GM12878 (cell line): ENCODE measurements at regions not wholly inside any gene's neighbourhood (a gene's known extent, or its start where the extent isn't known, plus 50 kb on each side); places are given as distances from the start of the nearest gene placed in this dataset.

Experiments used
- ATAC-seq: fragments of 200-7000 bp; cut with Tn5 transposase; 3 replicates; pipeline ENCODE4 v1.9.1; 2020; ENCODE audit warnings: mild to moderate bottlenecking, moderate library complexity
- BruUV-seq: library from RNA; stranded (reverse); fragments of 400-500 nt; replicated peaks from 2 replicates; lab custom pipeline; 2021; lab: Mats Ljungman, UMichigan
- CTCF ChIA-PET: fragments of 300-600 bp; sonication (Branson Sonifier 250); formaldehyde crosslinking; extraction: SDS; loops from one replicate; lab custom pipeline; 2021; ENCODE audit warnings: inconsistent platforms; lab: Yijun Ruan, JAX
- POLR2A ChIA-PET: fragments of 350-600 bp; formaldehyde crosslinking; extraction: SDS; loops from one replicate; lab custom pipeline; 2021; ENCODE audit warnings: inconsistent platforms; lab: Charles Lee
- RAD21 ChIA-PET: fragments of 300-600 bp; sonication (Branson Sonifier 250); formaldehyde crosslinking; loops from one replicate; lab custom pipeline; 2023; ENCODE audit warnings: antibody characterized with exemption; ENCODE audit not compliant: unreplicated experiment; lab: Charles Lee
- SMC1A ChIA-PET: fragments of 300-600 bp; sonication (Branson Sonifier 250); formaldehyde crosslinking; loops from one replicate; lab custom pipeline; 2023; ENCODE audit not compliant: unreplicated experiment, uncharacterized antibody; lab: Charles Lee
- DNase-seq: peaks from one replicate; pipeline ENCODE4 v3.0.0-alpha.2; 2011; ENCODE audit warnings: low read depth, low spot score
- FAIRE-seq: peaks from 3 replicates; lab custom pipeline; 2011; peaks lifted over from hg19 to GRCh38; lab: Jason Lieb, UNC
- H2AFZ ChIP-seq: 2 replicates; pipeline ENCODE4 v1.6.0; 2011; ENCODE audit warnings: low read depth, low read length, control low read depth; ENCODE audit not compliant: control insufficient read depth
- H3K27ac ChIP-seq: 2 replicates; pipeline ENCODE4 v1.5.1; 2011; ENCODE audit warnings: control low read depth; ENCODE audit not compliant: control insufficient read depth, insufficient read depth
- H3K27me3 ChIP-seq, 2 experiments: replicated peaks in 1 of 2; 2 replicates each; pipeline versions ENCODE4 v1.6.0 to v1.6.1; 2011; ENCODE audit warnings: low read length in 1 of 2; ENCODE audit not compliant: control insufficient read depth in 2 of 2, insufficient read depth in 2 of 2
- H3K36me3 ChIP-seq, 2 experiments: 2 replicates each; pipeline ENCODE4 v1.5.1; 2011; ENCODE audit warnings: low read length in 1 of 2; ENCODE audit not compliant: control insufficient read depth in 2 of 2, insufficient read depth in 2 of 2
- H3K4me1 ChIP-seq: 2 replicates; pipeline ENCODE4 v1.6.1; 2011; ENCODE audit warnings: mild to moderate bottlenecking, low read length, moderate library complexity, mixed read lengths; ENCODE audit not compliant: control insufficient read depth, insufficient read depth
- H3K4me2 ChIP-seq: 2 replicates; pipeline ENCODE4 v1.6.0; 2011; ENCODE audit warnings: control low read depth; ENCODE audit not compliant: control insufficient read depth, insufficient read depth
- H3K4me3 ChIP-seq: fragments of 200-600 bp; sonication (generic); 2 replicates; pipeline ENCODE4 v1.5.1; 2016
- H3K79me2 ChIP-seq: 2 replicates; pipeline ENCODE4 v1.6.0; 2011; ENCODE audit warnings: low read length; ENCODE audit not compliant: control insufficient read depth, insufficient read depth
- H3K9ac ChIP-seq: 2 replicates; pipeline ENCODE4 v1.8.0; 2011; ENCODE audit warnings: low read length, control low read depth, mixed read lengths; ENCODE audit not compliant: control insufficient read depth, insufficient read depth
- H3K9me3 ChIP-seq: replicated peaks from 3 replicates; pipeline ENCODE4 v1.5.1; 2011; ENCODE audit warnings: mild to moderate bottlenecking, low read length; ENCODE audit not compliant: control insufficient read depth, insufficient read depth
- H4K20me1 ChIP-seq: 2 replicates; pipeline ENCODE4 v1.6.0; 2011; ENCODE audit not compliant: control insufficient read depth, insufficient read depth
- ASH2L ChIP-seq: fragments of 300-600, 200-600 bp; sonication (generic); IDR thresholded peaks from 2 replicates; pipeline ENCODE4 v1.6.1; 2017; ENCODE audit warnings: low read depth, mild to moderate bottlenecking, borderline replicate concordance
- CREM ChIP-seq: IDR thresholded peaks from 2 replicates; pipeline ENCODE4 v1.6.1; 2014; ENCODE audit warnings: antibody characterized with exemption, low read depth
- HDAC6 ChIP-seq: fragments of 200-600 bp; sonication (generic); IDR thresholded peaks from one replicate; pipeline ENCODE4 v1.8.0; 2017; ENCODE audit warnings: antibody characterized with exemption; ENCODE audit not compliant: unreplicated experiment
- KAT2A ChIP-seq: conservative IDR thresholded peaks from 2 replicates; pipeline ENCODE4 v1.6.1; 2011; ENCODE audit warnings: low read depth, low read length; ENCODE audit not compliant: control insufficient read depth
- MEF2A ChIP-seq: IDR thresholded peaks from 2 replicates; pipeline ENCODE4 v1.6.1; 2011; ENCODE audit warnings: low read depth, mild to moderate bottlenecking, low read length, moderate library complexity; ENCODE audit not compliant: insufficient read depth
- MEF2B ChIP-seq: fragments of 450-650 bp; IDR thresholded peaks from 2 replicates; pipeline ENCODE4 v1.6.1; 2018; ENCODE audit warnings: mild to moderate bottlenecking, moderate library complexity; ENCODE audit not compliant: partially characterized antibody, poor library complexity, severe bottlenecking
- MTA3 ChIP-seq: IDR thresholded peaks from 2 replicates; pipeline ENCODE4 v1.6.1; 2012; ENCODE audit warnings: low read length, inconsistent platforms, borderline replicate concordance
- MXI1 ChIP-seq: fragments of 150-350 bp; IDR thresholded peaks from 2 replicates; pipeline ENCODE4 v1.6.1; 2011; ENCODE audit warnings: low read depth, mild to moderate bottlenecking, inconsistent platforms, low read length, improper control_type of control experiment
- MYC ChIP-seq: IDR thresholded peaks from 2 replicates; pipeline ENCODE4 v1.6.1; 2011; ENCODE audit warnings: mild to moderate bottlenecking, low read length, moderate library complexity, inconsistent platforms; ENCODE audit not compliant: insufficient read depth, insufficient replicate concordance, insufficient read length, severe bottlenecking
- NBN ChIP-seq: fragments of 450-650 bp; IDR thresholded peaks from 2 replicates; pipeline ENCODE4 v1.6.1; 2016
- NR2C2 ChIP-seq: IDR thresholded peaks from 2 replicates; pipeline ENCODE4 v1.6.1; 2011; ENCODE audit warnings: borderline replicate concordance, low read depth; ENCODE audit not compliant: control insufficient read depth, insufficient read length
- PML ChIP-seq: IDR thresholded peaks from 2 replicates; pipeline ENCODE4 v1.6.1; 2012; ENCODE audit warnings: low read length, inconsistent platforms
- POLR2A ChIP-seq: IDR thresholded peaks from 2 replicates; pipeline ENCODE4 v1.6.1; 2011; ENCODE audit warnings: low read depth, mild to moderate bottlenecking, low read length
- RBBP5 ChIP-seq: fragments of 200-600 bp; sonication (generic); conservative IDR thresholded peaks from 2 replicates; pipeline ENCODE4 v1.6.1; 2016
- SMAD1 ChIP-seq: fragments of 450-650 bp; IDR thresholded peaks from 2 replicates; pipeline ENCODE4 v1.6.1; 2018; ENCODE audit warnings: mild to moderate bottlenecking, low read depth; ENCODE audit not compliant: partially characterized antibody
- SREBF2 ChIP-seq: IDR thresholded peaks from 2 replicates; pipeline ENCODE4 v1.6.1; 2012; ENCODE audit warnings: mild to moderate bottlenecking, low read length
- STAT3 ChIP-seq: IDR thresholded peaks from 2 replicates; pipeline ENCODE4 v1.6.1; 2011; ENCODE audit warnings: low read depth, low read length, improper control_type of control experiment
- TCF3 ChIP-seq: IDR thresholded peaks from 2 replicates; pipeline ENCODE4 v1.6.1; 2012; ENCODE audit warnings: low read depth, mild to moderate bottlenecking, low read length, borderline replicate concordance; ENCODE audit not compliant: insufficient read depth
- YBX1 ChIP-seq: fragments of 450-650 bp; IDR thresholded peaks from 2 replicates; pipeline ENCODE4 v1.6.1; 2016; ENCODE audit warnings: antibody characterized with exemption
- WGBS: methylation state at CpG from one replicate; pipeline ENCODE4 v1.1.6; 2016; ENCODE audit warnings: low lambda C conversion rate; ENCODE audit not compliant: insufficient replicate concordance, insufficient coverage; ENCODE audit errors: missing lambda C conversion rate; 5-methylcytosine and 5-hydroxymethylcytosine counted together
- in situ Hi-C: fragments of 300-500 bp; cut with MboI; formaldehyde crosslinking; loops from 9 replicates; pipeline ENCODE4 v1.14.3; 2018; ENCODE audit warnings: mixed read lengths
- intact Hi-C: fragments of 100-400 bp; cut with micrococcal nuclease; formaldehyde crosslinking; loops from one replicate; pipeline ENCODE4 v1.14.2; 2022; ENCODE audit not compliant: unreplicated experiment
- TF ChIP-seq, protein P1 (sequence below): IDR thresholded peaks from 2 replicates; pipeline ENCODE4 v1.6.1; 2011; ENCODE audit warnings: mild to moderate bottlenecking, low read depth, low read length, moderate library complexity; ENCODE audit not compliant: insufficient replicate concordance
- TF ChIP-seq, protein P2 (sequence below): fragments of 450-650 bp; formaldehyde crosslinking; IDR thresholded peaks from 2 replicates; pipeline ENCODE4 v1.4.0; 2020; ENCODE audit warnings: mild to moderate bottlenecking, moderate library complexity

- TF ChIP-seq NBN (no peak), SMAD1 (no peak), MEF2B (no peak), POLR2A (no peak), MYC (no peak), SREBF2 (no peak), MTA3 (no peak), ASH2L (no peak)
Measured at GRCh38 chr5:175264406-175264805, 179.6 kb downstream of the DRD1 start (continued).

DNA sequence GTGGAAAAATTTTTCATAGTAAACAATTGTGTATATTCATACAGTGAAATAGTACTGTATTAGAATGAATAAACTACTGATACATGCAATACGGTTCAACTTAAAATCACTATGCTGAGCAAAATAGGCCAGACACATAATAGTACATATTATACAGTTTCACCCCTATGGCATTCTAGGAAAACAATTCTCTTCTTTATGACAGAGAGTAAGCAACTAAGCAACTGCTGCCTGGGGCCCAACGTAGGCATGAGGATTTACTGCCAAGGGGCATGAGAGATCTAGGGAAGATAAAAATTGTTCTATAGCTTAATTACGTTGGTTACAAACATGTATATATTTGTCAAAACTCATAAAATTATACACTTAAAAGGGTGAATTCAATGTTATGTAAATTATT is 180.2 kb downstream of the DRD1 start:
- no peak overlapping the region for H2AFZ ChIP-seq
- in situ Hi-C loops: no loop called here
- ATAC-seq (no peak), DNase-seq (no peak), FAIRE-seq (no peak)
- BruUV-seq: no TSS peak
- no peaks in the 10 kb centered on the region for H4K20me1 ChIP-seq
- RAD21 ChIA-PET: no interaction called here
- H3K9ac ChIP-seq: no peak overlapping the region
- POLR2A ChIA-PET: no interaction called here
- no peak overlapping the region for H3K27ac ChIP-seq
- SMC1A ChIA-PET: no interaction called here
- WGBS: 26% methylated on average over 3 of the region's 3 CpGs
- no peaks in the 10 kb centered on the region for H3K9me3 ChIP-seq
- no peak overlapping the region for H3K4me3 ChIP-seq
- H3K4me1 ChIP-seq: no peaks in the 10 kb centered on the region
- intact Hi-C loops: no loop called here
- CTCF ChIA-PET: no interaction called here
- no peaks in the 10 kb centered on the region for H3K79me2 ChIP-seq
- no peaks in the 10 kb centered on the region for H3K27me3 ChIP-seq
- H3K4me2 ChIP-seq: no peak overlapping the region
- H3K36me3 ChIP-seq: no peaks in the 10 kb centered on the region
- TF ChIP-seq MEF2A (no peak), KAT2A (no peak), TCF3 (no peak), CREM (no peak), YBX1 (no peak), RBBP5 (no peak), NR2C2 (no peak), HDAC6 (no peak), PML (no peak), STAT3 (no peak), MXI1 (no peak)
- TF ChIP-seq, protein P1, sequence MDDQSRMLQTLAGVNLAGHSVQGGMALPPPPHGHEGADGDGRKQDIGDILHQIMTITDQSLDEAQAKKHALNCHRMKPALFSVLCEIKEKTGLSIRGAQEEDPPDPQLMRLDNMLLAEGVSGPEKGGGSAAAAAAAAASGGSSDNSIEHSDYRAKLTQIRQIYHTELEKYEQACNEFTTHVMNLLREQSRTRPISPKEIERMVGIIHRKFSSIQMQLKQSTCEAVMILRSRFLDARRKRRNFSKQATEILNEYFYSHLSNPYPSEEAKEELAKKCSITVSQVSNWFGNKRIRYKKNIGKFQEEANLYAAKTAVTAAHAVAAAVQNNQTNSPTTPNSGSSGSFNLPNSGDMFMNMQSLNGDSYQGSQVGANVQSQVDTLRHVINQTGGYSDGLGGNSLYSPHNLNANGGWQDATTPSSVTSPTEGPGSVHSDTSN: no peak
- TF ChIP-seq, protein P2, sequence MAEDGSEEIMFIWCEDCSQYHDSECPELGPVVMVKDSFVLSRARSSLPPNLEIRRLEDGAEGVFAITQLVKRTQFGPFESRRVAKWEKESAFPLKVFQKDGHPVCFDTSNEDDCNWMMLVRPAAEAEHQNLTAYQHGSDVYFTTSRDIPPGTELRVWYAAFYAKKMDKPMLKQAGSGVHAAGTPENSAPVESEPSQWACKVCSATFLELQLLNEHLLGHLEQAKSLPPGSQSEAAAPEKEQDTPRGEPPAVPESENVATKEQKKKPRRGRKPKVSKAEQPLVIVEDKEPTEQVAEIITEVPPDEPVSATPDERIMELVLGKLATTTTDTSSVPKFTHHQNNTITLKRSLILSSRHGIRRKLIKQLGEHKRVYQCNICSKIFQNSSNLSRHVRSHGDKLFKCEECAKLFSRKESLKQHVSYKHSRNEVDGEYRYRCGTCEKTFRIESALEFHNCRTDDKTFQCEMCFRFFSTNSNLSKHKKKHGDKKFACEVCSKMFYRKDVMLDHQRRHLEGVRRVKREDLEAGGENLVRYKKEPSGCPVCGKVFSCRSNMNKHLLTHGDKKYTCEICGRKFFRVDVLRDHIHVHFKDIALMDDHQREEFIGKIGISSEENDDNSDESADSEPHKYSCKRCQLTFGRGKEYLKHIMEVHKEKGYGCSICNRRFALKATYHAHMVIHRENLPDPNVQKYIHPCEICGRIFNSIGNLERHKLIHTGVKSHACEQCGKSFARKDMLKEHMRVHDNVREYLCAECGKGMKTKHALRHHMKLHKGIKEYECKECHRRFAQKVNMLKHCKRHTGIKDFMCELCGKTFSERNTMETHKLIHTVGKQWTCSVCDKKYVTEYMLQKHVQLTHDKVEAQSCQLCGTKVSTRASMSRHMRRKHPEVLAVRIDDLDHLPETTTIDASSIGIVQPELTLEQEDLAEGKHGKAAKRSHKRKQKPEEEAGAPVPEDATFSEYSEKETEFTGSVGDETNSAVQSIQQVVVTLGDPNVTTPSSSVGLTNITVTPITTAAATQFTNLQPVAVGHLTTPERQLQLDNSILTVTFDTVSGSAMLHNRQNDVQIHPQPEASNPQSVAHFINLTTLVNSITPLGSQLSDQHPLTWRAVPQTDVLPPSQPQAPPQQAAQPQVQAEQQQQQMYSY (CRISPR knock-in tag): no peak
